ENCODE measurements at regions not wholly inside any gene's neighbourhood (a gene's known extent, or its start where the extent isn't known, plus 50 kb on each side); places are given as distances from the start of the nearest gene placed in this dataset.

DNA sequence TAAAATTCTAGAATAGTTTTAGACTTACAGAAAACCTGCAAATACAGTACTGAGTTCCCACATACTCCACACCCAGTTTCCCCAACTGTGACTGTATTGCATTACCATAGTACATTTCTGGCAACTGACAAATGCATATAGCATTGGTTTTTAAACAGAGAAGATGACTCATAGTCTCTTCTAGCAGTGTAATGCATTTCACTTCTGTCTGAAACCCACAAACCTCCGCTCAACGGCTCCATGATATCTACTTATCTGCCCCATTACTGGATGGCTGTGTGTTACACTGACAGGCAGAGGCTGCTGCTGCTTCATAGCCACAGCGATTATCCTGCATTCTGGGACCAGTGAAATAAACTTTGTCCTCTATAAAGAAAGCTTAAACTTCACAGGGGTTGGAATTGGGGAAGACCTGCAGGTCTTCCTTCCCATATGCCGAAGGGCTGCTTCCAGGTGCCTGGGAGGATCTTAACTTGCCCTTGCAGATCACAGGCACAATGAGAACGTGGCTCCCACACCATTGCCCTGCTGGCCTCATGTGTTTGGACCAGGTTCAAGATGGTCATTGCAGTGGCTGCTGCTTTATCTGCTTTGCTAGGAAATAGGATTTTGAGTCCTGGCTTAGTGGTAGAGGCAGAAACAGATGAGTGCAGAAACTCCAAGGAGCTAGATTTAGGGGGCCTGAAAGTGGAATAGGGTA is 742.6 kb upstream of the HS6ST1 start:
- TF ChIP-seq, protein P1, sequence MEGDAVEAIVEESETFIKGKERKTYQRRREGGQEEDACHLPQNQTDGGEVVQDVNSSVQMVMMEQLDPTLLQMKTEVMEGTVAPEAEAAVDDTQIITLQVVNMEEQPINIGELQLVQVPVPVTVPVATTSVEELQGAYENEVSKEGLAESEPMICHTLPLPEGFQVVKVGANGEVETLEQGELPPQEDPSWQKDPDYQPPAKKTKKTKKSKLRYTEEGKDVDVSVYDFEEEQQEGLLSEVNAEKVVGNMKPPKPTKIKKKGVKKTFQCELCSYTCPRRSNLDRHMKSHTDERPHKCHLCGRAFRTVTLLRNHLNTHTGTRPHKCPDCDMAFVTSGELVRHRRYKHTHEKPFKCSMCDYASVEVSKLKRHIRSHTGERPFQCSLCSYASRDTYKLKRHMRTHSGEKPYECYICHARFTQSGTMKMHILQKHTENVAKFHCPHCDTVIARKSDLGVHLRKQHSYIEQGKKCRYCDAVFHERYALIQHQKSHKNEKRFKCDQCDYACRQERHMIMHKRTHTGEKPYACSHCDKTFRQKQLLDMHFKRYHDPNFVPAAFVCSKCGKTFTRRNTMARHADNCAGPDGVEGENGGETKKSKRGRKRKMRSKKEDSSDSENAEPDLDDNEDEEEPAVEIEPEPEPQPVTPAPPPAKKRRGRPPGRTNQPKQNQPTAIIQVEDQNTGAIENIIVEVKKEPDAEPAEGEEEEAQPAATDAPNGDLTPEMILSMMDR (IDR thresholded peaks at IDR 0.05) = no peak
- Histone ChIP-seq H3K4me3 (no peak overlapping the region), H3K27ac (no peak overlapping the region)
- no peak for DNase-seq (ENCODE audit: low spot score)

DNA sequence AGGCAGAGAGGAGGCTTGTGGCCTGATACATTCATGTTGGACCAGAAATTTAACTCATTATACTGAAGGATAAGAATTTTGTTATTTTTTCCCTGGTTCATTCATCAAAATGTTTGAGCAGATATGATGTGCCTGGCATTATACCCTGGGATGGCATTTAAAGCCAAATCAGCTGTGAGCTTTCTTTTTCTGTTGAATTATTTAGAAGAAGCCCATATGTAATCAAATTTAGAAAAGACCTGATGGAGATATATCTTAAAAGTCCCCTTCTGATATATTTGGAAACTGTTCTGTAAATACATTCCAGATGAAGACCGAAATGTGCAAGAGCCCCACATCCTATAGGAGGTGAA is 743.1 kb upstream of the HS6ST1 start:
- Histone ChIP-seq H3K4me3 (no peak overlapping the region), H3K27ac (no peak overlapping the region)
- TF ChIP-seq, protein P1 (IDR thresholded peaks at IDR 0.05) = no peak
- no peak for DNase-seq (ENCODE audit: low spot score)

DNA sequence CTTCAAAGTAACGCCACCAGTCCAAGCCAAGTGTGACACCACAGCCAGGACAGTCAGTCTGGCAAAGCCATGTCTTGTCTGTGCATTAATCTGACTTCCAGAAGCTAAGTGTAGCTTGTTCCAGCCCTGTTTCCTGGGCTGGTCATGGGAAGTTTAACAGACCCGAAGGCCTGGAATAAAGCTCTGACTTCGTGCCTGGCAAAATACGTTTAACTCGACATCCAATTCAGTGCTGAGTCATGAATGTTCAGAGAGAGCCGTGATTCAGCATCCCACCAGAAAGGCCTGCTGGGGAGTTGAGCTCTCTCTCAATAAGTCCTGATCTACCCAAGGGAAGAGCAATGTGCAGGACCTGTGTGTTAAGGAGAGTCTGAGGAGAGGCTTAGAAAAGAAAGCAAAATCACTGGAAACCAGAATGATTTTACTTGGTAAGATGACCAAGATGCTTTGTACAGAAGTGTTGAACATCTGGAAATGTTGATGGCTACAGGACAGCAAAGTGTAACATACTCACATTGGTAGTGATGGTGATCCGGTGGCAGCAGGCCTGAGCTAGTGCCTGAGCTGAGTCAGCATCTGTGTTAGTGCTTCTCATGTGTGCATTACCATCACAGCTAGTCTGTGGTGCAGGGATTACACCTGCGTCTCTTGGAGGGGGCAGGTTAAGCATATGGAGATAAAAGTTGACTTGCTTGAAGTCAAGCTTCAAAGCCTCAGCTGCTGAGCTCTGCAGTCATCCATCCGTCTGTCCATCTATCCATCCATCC is 743.7 kb upstream of the HS6ST1 start:
- Histone ChIP-seq H3K4me3 (no peak overlapping the region), H3K27ac (no peak overlapping the region)
- no peak for DNase-seq (ENCODE audit: low spot score)
- TF ChIP-seq, protein P1 (IDR thresholded peaks at IDR 0.05) = no peak

DNA sequence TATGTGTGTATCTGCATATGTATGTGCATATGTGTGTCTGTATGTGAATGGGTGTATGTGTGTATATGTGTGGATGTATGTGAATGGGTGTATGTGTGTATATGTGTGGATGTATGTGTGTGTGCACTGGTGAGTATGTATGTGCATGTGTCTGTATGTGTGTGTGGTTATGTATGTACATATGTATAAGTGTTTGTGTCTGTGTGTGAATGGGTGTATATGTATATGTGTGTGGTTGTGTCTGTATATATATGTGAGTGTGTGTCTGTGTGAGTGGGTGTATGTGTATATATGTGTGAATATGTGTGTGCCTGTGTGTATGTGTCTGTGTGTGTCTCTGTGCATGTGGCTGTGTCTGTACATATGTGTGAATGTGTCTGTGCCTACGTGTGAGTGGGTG is 748.4 kb upstream of the HS6ST1 start:
- no peak for DNase-seq (ENCODE audit: low spot score)
- Histone ChIP-seq H3K27ac (no peak overlapping the region), H3K4me3 (no peak overlapping the region)
- TF ChIP-seq, protein P1 (IDR thresholded peaks at IDR 0.05) = no peak

DNA sequence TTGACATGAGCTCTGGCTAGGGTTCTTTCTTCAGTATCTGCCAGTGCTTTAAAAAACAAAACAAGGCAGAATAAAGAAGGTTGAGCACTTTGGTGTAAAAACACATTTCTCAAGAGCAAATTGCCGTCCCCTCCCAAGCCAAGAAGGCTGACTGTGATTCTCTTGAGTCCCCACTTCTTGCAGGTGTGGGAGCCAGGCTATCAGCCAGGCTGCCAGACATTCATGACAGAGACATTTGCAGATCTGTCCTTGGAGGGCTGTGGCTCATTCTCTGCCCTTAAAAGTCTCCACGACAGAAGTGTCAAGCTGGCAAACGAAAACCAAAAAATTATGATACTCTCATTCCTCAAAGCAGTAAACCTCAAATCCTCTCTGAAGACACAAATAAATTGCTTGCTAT is 749.3 kb upstream of the HS6ST1 start:
- DNase-seq (ENCODE audit: low spot score) = no peak
- TF ChIP-seq, protein P1 (IDR thresholded peaks at IDR 0.05) = no peak
- H3K4me3 ChIP-seq = no peak overlapping the region
- no peak overlapping the region for H3K27ac ChIP-seq

DNA sequence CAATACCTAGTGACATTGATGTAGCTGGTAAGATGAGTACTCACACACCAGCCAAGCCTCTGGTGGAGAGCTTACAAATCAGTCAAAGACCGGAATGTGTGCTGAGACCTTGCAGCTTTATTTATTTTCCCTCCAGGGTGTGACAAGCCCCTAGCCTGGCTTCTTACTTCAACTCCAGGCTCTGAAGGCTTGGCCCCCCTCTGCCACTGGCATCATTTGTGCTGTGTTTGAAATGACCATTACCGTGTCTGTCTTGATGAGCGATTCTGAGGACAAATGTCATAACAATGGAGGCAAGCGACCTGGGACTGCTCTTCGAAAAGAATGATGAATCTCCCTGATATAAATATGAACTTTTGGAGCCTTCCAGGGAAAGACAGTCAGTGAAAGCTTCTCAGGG is 749.9 kb upstream of the HS6ST1 start:
- TF ChIP-seq, protein P1 (IDR thresholded peaks at IDR 0.05) = no peak
- no peak overlapping the region for H3K27ac ChIP-seq
- no peak for DNase-seq (ENCODE audit: low spot score)
- H3K4me3 ChIP-seq = no peak overlapping the region

Data from coronary artery (tissue), 2 donors.